ENCODE measurements at regions not wholly inside any gene's neighbourhood (a gene's known extent, or its start where the extent isn't known, plus 50 kb on each side); places are given as distances from the start of the nearest gene placed in this dataset.

DNA sequence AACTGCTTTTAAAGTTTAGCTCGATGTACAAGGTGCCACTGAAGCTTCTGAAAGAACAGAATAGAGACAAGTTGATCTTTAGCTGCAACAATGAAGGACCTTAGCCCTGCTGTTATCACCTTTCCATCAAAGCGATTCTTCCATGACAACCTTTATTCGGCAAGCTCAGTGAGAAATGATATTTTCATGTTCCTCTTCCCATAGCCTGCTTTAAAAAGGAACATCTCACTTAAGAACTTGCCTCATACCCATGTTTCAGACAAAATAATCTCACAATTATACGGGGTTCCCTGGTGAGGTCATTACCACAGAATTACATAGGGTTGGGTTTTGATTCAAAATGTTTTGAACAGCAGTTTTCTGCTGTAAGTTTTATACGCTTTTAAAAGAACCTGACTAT is 264.2 kb downstream of the THBS2 start:
- TF ChIP-seq, protein P1, sequence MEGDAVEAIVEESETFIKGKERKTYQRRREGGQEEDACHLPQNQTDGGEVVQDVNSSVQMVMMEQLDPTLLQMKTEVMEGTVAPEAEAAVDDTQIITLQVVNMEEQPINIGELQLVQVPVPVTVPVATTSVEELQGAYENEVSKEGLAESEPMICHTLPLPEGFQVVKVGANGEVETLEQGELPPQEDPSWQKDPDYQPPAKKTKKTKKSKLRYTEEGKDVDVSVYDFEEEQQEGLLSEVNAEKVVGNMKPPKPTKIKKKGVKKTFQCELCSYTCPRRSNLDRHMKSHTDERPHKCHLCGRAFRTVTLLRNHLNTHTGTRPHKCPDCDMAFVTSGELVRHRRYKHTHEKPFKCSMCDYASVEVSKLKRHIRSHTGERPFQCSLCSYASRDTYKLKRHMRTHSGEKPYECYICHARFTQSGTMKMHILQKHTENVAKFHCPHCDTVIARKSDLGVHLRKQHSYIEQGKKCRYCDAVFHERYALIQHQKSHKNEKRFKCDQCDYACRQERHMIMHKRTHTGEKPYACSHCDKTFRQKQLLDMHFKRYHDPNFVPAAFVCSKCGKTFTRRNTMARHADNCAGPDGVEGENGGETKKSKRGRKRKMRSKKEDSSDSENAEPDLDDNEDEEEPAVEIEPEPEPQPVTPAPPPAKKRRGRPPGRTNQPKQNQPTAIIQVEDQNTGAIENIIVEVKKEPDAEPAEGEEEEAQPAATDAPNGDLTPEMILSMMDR (IDR thresholded peaks at IDR 0.05): no peak
- TF ChIP-seq, protein P2, sequence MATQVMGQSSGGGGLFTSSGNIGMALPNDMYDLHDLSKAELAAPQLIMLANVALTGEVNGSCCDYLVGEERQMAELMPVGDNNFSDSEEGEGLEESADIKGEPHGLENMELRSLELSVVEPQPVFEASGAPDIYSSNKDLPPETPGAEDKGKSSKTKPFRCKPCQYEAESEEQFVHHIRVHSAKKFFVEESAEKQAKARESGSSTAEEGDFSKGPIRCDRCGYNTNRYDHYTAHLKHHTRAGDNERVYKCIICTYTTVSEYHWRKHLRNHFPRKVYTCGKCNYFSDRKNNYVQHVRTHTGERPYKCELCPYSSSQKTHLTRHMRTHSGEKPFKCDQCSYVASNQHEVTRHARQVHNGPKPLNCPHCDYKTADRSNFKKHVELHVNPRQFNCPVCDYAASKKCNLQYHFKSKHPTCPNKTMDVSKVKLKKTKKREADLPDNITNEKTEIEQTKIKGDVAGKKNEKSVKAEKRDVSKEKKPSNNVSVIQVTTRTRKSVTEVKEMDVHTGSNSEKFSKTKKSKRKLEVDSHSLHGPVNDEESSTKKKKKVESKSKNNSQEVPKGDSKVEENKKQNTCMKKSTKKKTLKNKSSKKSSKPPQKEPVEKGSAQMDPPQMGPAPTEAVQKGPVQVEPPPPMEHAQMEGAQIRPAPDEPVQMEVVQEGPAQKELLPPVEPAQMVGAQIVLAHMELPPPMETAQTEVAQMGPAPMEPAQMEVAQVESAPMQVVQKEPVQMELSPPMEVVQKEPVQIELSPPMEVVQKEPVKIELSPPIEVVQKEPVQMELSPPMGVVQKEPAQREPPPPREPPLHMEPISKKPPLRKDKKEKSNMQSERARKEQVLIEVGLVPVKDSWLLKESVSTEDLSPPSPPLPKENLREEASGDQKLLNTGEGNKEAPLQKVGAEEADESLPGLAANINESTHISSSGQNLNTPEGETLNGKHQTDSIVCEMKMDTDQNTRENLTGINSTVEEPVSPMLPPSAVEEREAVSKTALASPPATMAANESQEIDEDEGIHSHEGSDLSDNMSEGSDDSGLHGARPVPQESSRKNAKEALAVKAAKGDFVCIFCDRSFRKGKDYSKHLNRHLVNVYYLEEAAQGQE (IDR thresholded peaks at IDR 0.05): no peak
- no peak for TF ChIP-seq HDAC2 (IDR thresholded peaks at IDR 0.05)
- TF ChIP-seq SMC3 (IDR thresholded peaks at IDR 0.05): no peak
- TF ChIP-seq, protein P3, sequence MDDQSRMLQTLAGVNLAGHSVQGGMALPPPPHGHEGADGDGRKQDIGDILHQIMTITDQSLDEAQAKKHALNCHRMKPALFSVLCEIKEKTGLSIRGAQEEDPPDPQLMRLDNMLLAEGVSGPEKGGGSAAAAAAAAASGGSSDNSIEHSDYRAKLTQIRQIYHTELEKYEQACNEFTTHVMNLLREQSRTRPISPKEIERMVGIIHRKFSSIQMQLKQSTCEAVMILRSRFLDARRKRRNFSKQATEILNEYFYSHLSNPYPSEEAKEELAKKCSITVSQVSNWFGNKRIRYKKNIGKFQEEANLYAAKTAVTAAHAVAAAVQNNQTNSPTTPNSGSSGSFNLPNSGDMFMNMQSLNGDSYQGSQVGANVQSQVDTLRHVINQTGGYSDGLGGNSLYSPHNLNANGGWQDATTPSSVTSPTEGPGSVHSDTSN (IDR thresholded peaks at IDR 0.05): no peak
- no peak for TF ChIP-seq EP300 (IDR thresholded peaks at IDR 0.05)
- no peak for TF ChIP-seq JUN (IDR thresholded peaks at IDR 0.05)
- no peak for TF ChIP-seq POLR2A (IDR thresholded peaks at IDR 0.05; ENCODE audit: low read length)
- TF ChIP-seq BHLHE40 (IDR thresholded peaks at IDR 0.05; ENCODE audit: low read depth, low read length): no peak
- no peak for TF ChIP-seq PHF8 (IDR thresholded peaks at IDR 0.05; ENCODE audit: borderline replicate concordance, low read depth)
- no peak for TF ChIP-seq NPAS2 (CRISPR knock-in tag; IDR thresholded peaks at IDR 0.05; ENCODE audit: borderline replicate concordance)
- TF ChIP-seq FOSL2 (IDR thresholded peaks at IDR 0.05): no peak
- no peak for TF ChIP-seq FOSL2 (CRISPR knock-in tag; IDR thresholded peaks at IDR 0.05)
- TF ChIP-seq RAD21 (conservative IDR thresholded peaks at IDR 0.05 in 1 of 2, IDR thresholded peaks at IDR 0.05 in 1 of 2): no peak

Data from A549 (cell line).